ENCODE measurements at regions not wholly inside any gene's neighbourhood (a gene's known extent, or its start where the extent isn't known, plus 50 kb on each side); places are given as distances from the start of the nearest gene placed in this dataset.

DNA sequence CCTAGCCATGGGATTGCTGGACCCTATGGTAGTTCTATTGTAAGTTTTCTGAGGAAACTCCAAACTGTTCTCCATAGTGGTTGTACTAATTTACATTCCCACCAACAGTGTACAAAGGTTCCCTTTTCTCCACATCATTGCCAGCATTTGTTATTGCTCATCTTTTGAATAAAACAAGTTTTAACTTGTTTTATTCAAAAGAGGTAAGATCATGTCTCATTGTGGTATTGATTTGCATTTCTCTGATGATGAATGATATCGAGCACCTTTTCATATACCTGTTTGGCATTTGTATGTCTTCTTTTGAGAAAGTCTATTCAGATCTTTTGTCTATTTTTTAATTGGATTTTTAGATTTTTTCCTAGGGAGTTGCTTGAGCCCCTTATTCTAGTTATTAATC is 819.1 kb downstream of the TUSC7 start:
- TF ChIP-seq ARNTL (CRISPR knock-in tag; IDR thresholded peaks at IDR 0.05; ENCODE audit: borderline replicate concordance, low read depth) (no peak), PATZ1 (CRISPR knock-in tag; IDR thresholded peaks at IDR 0.05; ENCODE audit: borderline replicate concordance) (no peak), CSRNP3 (CRISPR knock-in tag; IDR thresholded peaks at IDR 0.05) (no peak), ZFP3 (CRISPR knock-in tag; IDR thresholded peaks at IDR 0.05) (no peak), PPARA (CRISPR knock-in tag; IDR thresholded peaks at IDR 0.05; ENCODE audit: borderline replicate concordance) (no peak), ZC3H10 (CRISPR knock-in tag; IDR thresholded peaks at IDR 0.05) (no peak)
- TF ChIP-seq, protein P1, sequence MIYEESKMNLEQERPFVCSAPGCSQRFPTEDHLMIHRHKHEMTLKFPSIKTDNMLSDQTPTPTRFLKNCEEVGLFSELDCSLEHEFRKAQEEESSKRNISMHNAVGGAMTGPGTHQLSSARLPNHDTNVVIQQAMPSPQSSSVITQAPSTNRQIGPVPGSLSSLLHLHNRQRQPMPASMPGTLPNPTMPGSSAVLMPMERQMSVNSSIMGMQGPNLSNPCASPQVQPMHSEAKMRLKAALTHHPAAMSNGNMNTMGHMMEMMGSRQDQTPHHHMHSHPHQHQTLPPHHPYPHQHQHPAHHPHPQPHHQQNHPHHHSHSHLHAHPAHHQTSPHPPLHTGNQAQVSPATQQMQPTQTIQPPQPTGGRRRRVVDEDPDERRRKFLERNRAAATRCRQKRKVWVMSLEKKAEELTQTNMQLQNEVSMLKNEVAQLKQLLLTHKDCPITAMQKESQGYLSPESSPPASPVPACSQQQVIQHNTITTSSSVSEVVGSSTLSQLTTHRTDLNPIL (CRISPR knock-in tag; IDR thresholded peaks at IDR 0.05; ENCODE audit: low read depth) = no peak

Data from SK-N-SH treated with all-trans-retinoic acid at 6 μM for 48 hours (cell line).